ENCODE measurements at regions not wholly inside any gene's neighbourhood (a gene's known extent, or its start where the extent isn't known, plus 50 kb on each side); places are given as distances from the start of the nearest gene placed in this dataset.

DNA sequence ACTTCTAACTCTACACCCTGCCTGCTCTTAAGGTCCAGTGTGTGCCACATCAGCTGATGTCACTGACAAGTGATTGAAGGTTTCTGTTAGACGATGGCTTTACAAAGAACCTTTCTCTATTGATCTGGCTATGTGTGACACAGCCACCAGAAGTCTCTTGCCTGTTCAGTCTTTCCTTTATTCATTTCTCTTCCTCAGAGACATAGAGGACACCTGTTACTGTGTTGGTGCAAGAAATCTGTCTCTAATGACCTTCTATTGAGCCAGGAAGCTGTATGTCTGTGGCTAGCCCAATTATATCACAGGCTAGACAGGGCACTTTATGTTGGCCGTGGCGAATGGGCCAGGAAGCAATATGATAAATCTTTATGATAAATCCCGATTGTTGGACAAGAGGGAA is 173.3 kb upstream of the GAP43 start:
- DNase-seq = no peak

DNA sequence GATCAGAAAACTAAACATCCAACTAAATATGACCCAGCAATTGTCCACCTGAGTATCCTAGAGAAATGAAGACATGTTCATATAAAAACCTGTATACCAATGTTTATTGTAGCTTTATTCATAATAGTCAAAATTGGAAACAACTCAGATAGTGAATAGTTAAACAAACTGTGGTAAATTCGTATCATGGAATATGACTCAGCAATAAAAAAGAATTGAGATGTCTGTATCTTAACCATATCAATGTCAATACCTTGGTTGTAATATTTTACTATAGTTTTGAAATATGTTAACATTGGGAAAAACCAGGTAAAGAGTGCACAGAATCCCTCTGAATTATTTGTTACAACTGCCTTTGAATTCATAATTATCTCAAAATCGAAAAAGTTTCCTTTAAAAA is 159.3 kb upstream of the GAP43 start:
- DNase-seq = no peak

DNA sequence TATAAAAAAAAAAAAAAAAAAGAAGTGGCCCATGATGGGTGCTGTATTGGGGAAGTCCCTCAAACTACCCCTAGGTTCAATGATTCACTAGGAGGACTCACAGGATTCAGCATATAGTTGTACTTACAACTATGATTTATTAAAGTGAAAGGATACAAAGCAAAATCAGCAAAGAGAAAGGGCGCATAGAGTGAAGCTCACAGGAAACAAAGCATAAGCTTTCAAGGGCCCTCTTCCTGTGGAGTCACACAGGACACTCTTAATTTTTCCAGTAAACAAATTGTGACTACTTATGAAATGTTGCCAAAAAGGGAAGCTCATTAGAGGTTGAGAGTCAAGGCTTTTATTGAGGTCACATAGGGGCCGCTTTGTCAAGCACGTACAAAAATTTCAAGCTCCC is 153.7 kb upstream of the GAP43 start:
- no peak for DNase-seq

DNA sequence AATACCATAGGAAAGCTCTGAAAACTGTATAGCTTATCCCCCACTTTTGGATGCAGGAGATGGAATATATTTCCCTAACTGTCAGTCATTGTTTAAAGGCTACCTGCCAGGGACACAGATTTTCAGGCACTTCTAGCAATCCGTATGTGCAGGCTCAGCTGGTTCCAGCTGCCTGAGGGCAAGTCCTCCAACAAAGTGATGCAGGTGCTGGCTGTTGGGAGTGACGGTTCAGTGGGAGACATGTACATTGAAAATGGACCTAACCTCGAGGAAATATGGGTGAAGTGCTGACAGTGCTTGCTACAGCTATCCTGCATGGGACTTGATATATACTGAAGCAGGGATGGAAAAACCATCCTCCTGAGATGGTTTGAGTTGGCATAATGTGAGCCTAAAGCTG is 153.1 kb upstream of the GAP43 start:
- no peak for DNase-seq

DNA sequence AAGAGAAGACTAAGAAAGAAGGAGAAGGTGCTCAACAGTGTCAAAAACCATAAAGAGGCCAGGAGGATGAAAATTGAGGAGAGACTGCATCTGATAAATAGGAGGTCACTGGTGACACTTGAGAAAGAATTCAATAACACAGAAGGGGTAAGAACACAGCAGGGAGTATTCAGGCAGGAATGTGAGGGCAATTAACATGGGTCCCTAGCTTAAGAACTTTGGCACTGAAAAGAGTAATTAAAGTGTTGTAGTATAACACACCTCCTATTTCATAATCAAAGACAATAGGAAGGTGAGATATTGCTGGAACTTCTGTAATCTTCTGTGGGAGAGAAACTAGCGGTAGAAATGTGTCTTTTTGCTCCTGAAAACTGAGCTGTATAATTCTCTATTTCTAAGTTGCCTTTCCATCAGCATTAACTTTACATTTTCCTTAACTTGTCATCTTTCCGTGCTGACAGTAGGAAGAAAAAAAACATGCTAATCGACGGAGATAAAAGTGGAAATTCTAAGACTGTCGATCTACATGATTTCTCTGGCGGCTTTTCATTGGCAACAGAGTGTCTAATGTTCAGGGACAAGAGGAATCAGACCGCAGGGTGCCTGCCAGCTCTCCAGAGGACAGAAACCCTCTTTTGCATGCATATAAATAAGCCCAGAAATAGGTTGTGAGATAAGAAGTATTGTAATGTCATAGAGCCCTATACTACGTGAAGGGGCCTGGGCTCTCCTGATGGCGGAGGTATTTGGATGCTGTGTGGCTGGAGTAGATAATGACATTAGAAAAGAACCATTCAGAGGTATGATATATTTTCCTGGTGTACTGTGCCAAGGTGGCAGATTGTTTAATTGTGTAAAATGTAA is 147.9 kb upstream of the GAP43 start:
- DNase-seq = no peak

DNA sequence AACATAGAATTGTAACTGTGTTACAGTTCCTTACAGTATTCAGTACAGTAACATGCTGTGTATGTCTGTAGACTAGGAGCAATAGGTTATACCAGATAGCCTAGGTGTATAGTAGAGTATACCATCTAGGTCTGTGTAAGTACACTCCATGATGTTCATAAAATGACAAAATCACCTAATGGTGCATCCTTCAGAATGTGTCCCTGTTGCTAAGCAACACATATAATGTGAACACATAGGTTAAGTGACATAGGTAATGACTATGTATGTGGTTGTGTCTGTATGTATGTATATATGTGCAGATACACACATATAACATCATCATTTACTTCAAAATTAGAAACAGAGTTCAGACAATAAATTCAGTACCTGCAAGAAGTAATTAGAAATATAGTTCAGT is 146.8 kb upstream of the GAP43 start:
- no peak for DNase-seq

DNA sequence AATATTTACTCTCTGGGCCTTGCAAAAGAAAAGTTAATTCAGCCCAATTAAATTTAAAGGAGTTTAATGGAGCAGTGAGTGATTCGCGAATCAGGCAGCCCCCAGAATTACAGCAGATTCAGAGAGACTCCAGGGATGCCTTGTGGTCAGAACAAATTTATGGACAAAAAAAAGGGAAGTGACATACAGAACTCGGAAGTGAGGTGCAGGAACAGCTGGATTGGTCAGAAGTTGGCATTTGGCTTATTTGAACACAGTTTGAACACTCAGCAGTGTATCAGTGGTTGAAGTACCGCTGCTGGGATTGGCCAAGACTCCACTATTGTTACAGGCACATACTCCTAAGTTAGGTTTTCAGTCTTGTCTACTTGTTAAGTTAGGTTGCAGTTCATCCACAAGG is 145.0 kb upstream of the GAP43 start:
- no peak for DNase-seq

DNA sequence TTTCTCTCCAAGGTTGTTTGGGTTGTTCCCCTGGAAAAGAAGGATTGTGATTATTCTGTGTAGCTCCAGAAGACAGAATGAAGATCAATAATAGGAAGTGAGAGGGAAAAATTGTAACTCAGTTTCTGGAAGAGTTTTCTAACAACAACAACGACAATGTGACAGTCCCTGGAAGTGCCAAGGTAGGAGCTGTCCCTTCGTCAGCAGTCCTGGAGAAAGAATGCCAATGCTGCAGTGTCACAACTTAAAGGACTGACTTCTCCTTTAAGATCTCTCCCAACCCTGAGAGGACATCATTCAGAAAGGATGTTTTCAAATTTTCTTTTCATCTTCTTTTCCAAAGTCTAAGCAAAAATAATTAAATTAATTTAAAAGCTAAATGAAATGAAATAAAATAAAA is 136.4 kb upstream of the GAP43 start:
- DNase-seq = no peak

DNA sequence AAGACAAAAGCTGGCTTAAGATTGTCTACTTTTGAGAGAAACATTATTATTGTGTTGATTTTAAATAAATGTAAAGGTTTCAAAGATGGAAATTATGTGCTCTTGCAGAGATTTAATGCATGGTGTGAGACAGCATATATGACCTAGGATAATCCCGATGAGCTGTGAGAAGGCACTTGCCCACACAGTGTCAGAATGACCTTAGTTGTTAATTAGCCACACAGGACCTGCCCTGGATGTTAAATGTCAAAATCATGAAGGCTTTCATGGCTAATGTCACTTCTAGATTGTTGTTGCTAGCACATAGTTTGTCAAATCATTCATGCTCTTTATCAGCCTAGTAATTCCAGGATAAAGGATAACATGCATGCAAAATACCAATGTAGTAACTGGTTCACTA is 135.3 kb upstream of the GAP43 start:
- no peak for DNase-seq

DNA sequence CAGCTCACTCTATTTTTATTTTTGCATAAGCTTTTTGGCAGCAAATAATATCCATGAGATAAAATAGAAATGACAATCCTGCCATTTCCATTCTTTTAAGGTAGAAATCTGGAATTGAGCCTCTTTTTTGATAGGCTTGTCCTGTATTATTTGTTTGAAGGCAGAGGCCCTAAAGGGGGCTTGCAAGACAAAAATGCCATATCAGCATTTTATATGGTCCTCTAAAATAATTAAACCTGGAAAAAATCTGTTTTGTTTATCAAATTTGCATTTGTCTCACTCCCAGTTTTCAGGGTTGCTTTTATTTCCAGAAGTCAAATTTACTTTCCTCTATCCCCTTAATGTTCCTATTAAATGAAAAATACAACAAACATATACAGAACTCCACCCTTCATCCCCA is 134.9 kb upstream of the GAP43 start:
- no peak for DNase-seq

DNA sequence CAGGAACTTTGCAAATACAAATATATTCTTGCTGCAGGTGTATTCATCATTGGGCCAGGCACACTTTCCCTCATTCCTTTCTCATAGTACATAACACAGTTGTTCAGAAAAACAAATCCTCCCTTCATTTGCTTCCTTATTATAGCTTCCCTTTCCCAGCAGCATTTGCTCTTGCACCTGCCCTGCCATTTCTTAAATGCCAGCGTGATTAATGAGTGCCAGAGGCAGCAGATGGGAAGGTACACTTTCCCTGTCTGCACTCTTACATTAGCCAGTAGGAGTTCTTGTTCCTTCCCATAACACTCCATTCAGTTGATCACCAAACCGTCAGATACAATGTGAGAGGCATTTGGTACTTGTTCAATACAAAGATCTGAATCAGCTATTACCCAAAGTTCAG is 128.5 kb upstream of the GAP43 start:
- DNase-seq = no peak

DNA sequence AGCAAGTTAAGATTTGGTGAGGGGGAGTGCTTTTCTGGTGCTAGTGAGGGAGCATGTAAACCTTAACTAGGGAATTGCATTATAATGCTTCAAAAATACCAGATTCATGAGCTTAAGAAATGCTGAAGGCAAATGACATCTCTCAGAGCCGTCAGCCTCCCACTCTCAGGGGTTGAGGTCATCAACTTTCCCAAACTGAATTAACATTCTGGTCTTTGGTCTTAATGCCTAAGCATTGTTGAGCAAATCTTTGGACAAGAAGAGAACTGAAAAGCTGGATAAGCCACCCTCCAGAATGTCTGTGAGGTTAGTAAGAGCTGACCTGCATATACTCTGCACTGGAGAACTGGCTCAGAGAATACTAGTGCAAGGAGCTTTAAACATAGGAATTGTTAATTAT is 124.9 kb upstream of the GAP43 start:
- no peak for DNase-seq

DNA sequence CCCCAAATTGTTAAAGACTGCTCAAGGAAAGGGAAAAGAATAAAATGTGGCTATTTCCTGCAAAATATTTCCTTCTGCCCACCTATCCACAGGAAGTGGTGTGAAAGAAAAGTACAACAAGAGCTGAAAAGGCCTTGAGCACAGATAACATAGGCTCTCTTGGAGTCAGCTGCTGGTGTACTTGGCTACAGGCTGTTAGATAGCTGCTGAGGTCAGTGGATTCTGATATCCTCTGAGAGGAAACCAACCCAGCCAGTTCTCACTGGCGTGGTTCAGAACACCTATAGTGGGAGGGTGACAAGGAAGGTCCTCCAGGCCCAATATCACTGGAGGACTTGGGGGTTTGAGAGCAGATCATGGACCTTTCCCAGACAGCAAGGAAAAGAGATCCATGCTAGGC is 124.4 kb upstream of the GAP43 start:
- no peak for DNase-seq

DNA sequence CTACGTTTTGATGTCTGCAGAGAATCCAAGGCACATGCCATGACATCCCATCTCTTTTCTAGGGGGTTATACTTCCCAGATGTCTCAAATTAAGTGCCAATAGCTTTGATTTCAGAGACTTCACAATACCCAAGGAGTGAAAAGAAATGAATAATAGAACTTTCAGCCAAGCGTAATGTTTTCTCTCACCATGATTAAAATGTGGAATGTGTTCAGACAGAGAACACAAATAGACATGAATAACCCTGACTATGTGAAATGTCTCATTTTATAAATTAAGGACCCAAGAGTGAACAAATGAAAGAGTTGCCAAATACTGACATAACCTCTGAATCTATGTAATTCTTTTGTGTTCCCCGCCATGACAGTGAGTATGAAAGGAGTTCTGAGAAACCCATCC is 123.6 kb upstream of the GAP43 start:
- no peak for DNase-seq

DNA sequence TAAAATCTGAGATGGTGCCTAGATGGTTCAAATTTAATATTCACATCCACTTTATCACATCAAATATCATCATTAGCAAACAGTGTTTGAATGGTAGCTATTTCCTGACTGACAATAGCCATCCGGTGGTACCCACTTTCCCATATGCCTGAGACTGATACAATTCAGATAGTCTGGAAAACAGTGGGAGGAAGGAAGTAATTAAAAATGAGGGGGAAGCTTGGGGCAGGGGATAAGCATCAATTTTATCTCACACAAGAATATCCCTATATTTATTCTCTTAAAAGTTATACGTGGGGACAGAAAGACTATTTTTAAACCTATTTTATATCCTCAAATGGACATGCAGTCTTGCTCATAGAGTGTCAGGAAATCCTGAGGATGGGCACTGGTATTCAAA is 122.5 kb upstream of the GAP43 start:
- DNase-seq = no peak

DNA sequence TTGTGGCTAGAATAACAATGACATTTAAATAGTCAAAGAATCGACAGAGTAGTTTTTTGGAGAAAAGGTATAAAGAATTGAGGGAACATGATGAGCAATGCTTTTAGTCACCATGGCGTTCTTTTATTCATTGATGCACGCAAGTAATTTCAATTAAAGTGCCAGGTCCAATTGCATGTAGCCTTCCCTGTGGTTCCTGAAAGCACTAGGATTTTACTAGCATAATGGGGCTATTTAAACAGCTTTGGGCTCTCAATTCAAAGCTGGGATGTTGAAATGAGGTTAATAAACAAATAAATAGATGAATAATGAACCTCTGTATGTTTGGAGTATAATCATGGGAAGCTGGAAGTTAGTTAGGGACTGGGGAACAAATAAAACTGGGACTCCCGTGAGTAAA is 121.2 kb upstream of the GAP43 start:
- no peak for DNase-seq

DNA sequence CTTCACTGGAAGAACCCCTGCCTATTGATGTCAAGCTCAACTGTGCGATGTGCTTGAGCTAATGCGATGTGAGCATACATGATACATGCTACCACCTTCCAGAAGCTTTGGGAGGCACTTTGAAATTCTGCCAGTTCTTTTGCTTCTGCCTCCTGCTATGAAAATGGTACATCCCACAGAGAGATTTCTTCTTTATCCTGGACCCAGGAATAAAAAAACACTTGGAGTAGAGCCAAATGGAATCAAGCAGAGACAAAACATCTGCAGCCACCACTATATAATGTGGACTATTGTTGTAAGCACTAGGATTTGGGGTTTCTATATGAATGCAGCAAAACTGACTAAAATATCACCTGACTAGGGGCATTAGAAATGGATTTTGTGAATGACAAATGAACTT is 119.9 kb upstream of the GAP43 start:
- no peak for DNase-seq

DNA sequence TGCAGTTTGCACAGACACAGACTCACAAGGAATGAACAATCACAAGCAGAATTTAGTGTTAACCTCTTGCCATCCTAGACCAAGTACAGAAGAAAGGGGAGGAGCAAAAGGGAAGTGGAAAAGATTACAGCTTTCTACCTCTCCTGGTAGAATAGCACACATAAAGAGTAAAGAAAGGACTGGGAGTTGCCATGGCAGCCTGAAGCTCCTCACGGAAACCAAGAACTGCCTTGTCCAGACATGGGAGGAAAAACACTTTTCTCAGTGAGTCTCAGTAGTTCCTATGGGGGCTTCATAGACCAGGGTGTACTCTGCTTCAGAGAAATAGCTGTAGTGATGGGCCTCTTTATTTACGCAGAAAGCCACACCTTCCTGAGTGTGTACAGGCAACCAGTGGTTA is 114.7 kb upstream of the GAP43 start:
- no peak for DNase-seq

DNA sequence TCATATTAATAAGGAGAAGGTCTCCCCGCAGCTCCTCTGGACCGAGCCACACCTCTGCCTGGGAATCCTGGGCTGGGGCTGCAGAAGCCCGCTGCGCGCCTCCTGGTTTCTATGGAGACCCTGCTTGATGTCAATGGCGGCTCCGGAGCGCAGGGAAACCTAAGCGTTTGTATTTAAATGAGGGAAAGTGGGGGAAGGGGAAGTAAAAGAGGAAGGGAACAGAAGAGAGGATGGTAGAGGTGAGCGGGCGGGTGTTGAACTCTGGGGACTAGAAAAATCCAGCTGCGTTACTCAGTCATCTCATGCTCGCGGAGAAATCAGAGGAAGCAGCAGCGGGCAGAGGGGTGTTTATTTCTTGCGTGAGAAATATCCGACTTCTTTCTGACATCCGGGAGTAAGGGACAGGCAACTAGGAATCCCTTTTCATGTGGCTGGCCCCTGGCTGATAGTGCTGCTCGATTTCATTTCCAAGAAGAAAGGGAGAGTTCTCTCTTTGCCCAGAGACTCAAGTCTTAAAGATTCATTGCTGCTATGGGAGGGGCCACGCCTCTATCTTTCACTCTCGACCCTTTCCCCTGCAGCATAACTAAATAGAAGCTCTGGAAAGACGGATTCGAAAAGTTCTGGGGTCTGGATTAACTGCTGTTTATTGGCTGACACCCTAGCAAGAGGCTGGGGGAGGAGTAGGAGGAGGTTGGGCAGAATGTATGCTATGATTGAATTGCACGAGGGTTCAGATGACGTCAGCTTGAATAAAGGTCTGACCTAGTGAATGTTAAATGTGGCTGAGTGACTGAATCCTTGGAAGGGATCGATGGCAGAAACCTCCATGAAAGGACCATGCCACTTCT is 110.5 kb upstream of the GAP43 start:
- DNase-seq = peak in 38 of 56 donors; percentile 5 to 73 (median 32)

DNA sequence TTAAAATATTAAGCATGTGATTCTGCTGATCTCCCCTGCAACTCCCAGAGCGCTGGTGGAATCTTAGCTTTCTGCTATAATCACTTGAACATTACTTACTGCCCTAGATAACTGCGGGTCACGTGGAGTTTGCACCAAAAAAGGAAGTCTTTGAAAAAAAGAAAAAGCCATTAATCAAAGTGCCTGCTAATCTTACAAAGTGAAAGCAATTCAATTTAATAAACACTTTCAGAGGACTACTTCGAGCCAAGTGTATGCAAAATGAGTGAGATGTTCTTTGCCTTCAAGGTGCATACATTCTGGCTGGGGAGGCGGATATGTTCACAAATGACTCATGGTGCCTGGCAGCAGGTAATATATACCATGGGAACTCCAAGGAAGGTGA is 109.9 kb upstream of the GAP43 start:
- peak in 10 of 56 donors; percentile 5 to 52 (median 20) for DNase-seq

DNA sequence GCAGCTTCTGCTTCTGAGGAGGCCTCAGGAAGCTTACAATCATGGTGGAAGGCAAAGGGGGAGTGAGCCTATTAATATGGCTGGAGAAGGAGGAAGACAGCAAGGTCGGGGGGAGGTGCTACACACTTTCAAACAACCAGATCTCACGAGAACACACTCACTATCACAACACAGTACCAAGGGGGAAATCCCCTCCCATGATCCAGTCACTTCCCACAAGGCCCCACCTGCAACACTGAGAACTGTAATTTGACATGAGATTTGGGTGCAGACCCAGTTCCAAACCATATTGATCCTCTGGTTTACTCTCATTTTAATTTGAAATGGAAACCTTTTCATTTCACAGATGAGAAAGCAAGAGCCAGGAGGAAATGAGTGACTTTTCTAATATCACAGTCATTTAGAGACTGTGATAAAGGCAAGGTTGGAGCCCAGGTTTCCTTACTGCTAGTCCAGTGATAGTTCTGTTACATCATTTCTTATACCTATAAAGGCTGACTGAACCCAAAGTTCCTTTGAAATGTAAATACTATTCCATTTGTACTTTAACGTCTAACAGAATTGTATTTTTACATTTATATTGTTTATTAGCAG is 105.8 kb upstream of the GAP43 start:
- no peak for DNase-seq

DNA sequence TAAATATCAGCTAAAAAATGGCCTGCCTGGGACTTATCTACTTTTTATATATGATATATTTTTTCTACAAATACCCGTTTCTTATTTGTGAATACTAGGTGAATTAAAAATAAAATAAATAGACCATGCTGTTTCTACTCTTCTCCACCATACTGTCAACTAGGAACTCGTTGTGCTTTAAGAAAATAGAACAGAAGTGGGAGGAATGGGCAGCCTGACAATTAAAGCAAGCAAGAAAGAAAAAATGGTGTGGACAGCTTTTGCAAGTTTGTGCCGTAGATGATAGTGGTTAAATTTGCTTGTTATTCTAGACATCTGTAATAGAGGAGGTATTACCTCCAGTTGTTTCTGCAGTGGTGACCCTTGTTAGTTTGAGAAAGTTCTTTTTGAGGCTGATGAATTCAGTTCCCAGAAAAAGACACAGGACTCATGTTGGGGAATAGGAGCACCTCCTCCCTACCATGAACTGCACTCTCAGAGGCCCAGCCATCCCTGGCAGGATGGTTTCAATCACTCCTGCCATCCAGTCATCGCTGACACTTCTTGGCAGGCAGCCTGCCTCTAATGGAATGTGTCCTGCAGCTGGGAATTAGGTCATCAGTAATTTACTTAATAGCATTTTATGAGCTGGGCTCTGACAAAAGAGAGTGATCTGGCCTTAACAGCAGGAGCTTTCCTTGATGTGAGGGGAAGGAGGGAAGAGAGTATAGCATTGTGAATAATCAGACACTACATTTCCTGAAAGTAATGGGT is 105.0 kb upstream of the GAP43 start:
- peak in 6 of 56 donors; percentile 0 to 44 (median 4) for DNase-seq

All from nucleus accumbens (tissue), 56 donors.